Choroid plexus epithelial cell (primary cell): ENCODE measurements at regions not wholly inside any gene's neighbourhood (a gene's known extent, or its start where the extent isn't known, plus 50 kb on each side); places are given as distances from the start of the nearest gene placed in this dataset.

Experiments
- DNase-seq: peaks from one replicate; pipeline ENCODE4 v3.0.0-alpha.2; 2010; ENCODE audit warnings: low read depth
- H3K4me3 ChIP-seq: 2 replicates; pipeline ENCODE4 v1.5.1; 2011; ENCODE audit warnings: low read depth, mild to moderate bottlenecking, control low read depth, low read length, moderate library complexity
- TF ChIP-seq, protein P1 (sequence below): conservative IDR thresholded peaks from 2 replicates; pipeline ENCODE4 v1.5.1; 2011; ENCODE audit warnings: low read depth, mild to moderate bottlenecking, control low read depth, inconsistent platforms, low read length, moderate library complexity

DNA sequence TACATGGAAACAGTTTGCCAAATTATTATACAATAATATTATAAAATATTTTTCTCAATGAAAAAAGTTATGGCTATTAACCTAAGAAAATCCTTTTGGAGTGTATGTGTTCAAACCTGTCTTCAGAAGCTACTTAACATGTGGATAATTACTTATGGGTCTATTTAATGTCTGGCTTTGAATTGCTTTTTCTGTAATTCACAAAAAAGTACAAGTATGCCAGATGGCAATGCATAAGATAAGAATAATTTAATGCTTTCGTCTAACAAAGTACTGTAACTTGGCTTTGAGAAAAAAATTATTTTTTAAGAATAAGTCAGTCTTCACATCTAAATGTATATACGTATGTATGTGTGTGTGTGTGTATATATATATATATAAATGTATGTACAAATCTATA lies 1073.0 kb downstream of the TDRD15 start:
- TF ChIP-seq, protein P1, sequence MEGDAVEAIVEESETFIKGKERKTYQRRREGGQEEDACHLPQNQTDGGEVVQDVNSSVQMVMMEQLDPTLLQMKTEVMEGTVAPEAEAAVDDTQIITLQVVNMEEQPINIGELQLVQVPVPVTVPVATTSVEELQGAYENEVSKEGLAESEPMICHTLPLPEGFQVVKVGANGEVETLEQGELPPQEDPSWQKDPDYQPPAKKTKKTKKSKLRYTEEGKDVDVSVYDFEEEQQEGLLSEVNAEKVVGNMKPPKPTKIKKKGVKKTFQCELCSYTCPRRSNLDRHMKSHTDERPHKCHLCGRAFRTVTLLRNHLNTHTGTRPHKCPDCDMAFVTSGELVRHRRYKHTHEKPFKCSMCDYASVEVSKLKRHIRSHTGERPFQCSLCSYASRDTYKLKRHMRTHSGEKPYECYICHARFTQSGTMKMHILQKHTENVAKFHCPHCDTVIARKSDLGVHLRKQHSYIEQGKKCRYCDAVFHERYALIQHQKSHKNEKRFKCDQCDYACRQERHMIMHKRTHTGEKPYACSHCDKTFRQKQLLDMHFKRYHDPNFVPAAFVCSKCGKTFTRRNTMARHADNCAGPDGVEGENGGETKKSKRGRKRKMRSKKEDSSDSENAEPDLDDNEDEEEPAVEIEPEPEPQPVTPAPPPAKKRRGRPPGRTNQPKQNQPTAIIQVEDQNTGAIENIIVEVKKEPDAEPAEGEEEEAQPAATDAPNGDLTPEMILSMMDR, result no peak
- H3K4me3 ChIP-seq, result no peak overlapping the region

GRCh38 chr2:22198381-22199283 lies 1074.9 kb downstream of the TDRD15 start:
- no peak overlapping the region for H3K4me3 ChIP-seq
- no peak for DNase-seq
- TF ChIP-seq, protein P1, result no peak

More for the DNA sequence above, 1073.0 kb downstream of the TDRD15 start:
- no peak for DNase-seq

DNA sequence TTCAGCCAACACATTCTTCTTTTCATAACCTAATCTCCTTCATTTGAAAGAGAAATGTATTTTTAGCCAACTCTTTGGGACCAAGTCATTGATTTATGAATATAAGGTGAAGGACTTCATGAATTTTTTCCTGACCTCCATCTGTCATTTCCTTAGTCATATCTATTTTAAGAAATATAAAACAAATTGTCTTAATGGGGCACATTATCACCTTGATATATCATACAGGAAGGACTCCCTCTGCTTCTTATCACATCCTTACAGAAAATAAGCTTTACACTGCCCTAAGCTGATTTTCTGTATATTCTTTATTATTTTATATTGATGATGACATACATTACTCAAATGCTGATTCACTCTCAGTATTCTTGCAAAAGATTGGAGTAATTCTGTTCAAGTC lies 1076.2 kb downstream of the TDRD15 start:
- H3K4me3 ChIP-seq, result no peak overlapping the region
- no peak for DNase-seq

GRCh38 chr2:22209545-22209944 lies 1085.8 kb downstream of the TDRD15 start:
- TF ChIP-seq, protein P1, result no peak
- DNase-seq, result no peak
- no peak overlapping the region for H3K4me3 ChIP-seq

More for the DNA sequence above, 1076.2 kb downstream of the TDRD15 start:
- TF ChIP-seq, protein P1, result no peak

DNA sequence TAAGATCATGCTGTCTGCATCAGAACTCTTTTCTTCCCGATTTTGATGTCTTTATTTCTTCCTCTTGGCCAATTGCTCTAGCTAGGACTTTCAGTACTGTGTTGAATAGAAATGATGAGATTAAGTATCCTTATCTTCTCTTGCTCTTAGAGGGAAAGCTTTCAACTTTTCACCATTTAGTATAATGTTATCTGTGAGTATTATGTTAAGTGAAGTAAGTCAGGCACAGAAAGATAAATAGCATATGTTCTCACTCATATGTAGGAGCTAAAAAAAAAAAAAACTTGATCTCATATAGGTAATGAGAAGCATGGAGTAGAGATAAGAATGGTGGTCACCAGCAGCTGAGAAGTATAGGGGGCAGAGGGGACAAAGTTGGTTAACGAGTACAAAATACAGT lies 1089.5 kb downstream of the TDRD15 start:
- TF ChIP-seq, protein P1, result no peak
- no peak overlapping the region for H3K4me3 ChIP-seq
- no peak for DNase-seq

- TF ChIP-seq, protein P1, result no peak
- DNase-seq, result no peak
- H3K4me3 ChIP-seq, result no peak overlapping the region
Observed at GRCh38 chr2:22215517-22215916, 1091.7 kb downstream of the TDRD15 start.

DNA sequence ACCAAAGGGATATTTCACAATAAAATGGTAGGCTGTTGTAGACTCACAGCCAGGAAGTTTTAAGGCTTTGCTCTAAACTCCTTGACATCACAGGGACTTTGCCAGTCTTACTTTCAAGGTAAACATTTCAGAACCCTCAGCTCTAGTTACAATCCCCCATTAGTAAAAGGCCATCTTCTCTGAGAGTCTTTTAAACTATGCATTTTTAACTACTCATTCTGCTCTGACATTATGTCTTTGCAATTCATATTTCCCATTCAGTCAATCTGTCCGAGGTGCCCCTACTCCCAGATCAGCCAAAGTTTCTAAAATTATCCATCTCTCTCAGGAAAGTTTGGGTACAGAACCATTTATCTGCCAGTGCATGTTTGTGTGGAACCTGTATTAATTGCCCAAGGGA lies 1094.1 kb downstream of the TDRD15 start:
- no peak overlapping the region for H3K4me3 ChIP-seq
- DNase-seq, result no peak
- TF ChIP-seq, protein P1, result no peak
